SW480 (cell line): ENCODE measurements at regions not wholly inside any gene's neighbourhood (a gene's known extent, or its start where the extent isn't known, plus 50 kb on each side); places are given as distances from the start of the nearest gene placed in this dataset.
"Not testable (repeated sequence)": the region's sequence is repeated elsewhere in the genome, so short reads cannot be mapped to it uniquely, and the experiment has no call there.

Experiments used
- DNase-seq: peaks from one replicate; pipeline ENCODE4 v3.0.0-alpha.2; 2016; ENCODE audit warnings: low spot score

DNA sequence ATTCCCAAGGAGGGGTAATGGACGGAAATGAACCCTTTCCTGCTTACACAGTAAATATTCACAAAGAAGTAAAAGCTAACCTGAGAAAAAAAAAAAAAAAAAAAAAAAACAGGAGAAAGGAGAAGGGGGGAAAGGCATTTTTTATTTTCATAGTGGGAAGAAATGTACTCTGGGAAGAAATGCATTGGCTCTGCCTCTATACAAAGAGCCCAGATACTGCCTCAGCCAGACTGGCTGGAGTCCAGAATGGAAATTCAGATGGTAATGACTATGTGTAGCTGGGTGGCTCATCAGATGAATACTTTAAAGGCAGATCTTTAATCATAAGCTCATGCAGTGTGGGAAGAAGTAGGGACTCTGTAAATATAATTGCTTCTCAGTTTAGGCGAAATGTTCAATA is 124.9 kb upstream of the ZNF608 start:
- no peak for DNase-seq

DNA sequence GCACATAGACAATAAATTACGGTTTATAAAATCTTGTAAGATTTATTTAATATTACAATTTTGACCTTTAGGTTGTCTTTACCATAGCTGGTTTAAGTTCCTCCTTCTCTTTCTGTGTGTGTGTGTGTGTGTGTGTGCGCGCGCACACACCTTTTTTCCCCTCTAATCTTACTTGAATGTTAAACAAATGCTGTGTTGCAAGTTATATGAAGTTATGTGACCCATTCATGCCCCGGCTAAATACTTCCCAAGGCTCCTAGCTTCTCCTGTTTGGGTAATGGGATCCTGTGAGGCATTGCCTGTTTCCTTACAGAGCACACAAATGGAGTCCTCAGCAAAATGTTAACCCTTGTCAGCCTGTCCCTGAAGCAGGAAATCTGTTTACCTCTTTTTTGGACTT is 125.6 kb upstream of the ZNF608 start:
- DNase-seq = no peak

DNA sequence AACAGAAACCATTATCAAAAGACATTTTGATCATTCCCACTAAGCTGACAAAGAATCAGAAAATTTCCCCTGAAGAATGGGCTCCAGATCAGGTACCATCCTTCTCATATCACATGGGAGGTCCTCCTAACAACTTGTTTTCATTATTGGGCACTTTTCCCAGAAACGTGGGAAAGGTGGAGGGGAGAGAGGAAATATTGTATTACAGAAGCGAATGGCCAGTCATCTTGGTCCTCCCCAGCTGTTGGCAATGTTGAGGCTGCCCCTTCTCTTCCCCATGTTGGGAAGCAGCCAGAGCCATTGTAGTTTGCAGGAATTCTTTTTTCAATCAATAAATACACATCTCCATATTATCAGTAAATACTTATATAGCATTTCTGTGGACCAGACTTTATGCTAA is 126.2 kb upstream of the ZNF608 start:
- DNase-seq = no peak

DNA sequence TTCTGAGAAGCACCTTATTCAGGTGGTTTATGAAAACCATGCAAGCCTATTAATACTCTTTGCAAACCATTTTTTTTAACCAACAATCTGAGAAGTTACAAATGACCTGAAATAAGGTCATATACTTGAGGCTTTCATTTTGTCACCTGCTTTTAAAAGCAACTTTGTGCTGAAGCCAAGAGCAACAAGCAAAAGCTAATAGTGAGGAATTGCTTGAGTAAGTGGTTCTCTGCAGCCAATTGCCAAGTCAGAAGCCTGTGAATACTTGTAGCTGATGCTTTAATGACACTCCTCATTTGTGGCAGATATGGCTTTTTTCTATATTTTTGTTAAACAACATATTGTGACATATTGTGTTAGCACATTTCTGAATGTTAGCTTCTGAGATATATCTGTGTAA is 126.7 kb upstream of the ZNF608 start:
- DNase-seq = no peak

DNA sequence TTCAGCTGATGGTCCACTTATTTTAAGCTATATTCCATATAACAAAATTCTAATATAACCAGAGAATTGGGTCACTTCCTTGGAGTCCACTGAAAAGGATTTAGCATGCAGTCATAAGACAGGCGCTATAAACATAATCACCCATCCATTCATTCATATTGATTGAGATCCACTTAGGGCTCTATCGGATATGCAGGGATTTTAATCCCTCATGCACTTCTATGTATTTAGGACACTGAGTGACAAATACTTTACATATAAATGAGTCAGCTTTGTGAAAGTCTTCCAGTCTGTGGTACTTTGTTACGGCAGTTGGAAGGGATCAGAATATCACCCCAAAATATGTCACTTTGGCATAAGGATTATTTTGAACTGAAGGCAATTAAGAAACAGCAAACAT is 127.3 kb upstream of the ZNF608 start:
- no peak for DNase-seq

DNA sequence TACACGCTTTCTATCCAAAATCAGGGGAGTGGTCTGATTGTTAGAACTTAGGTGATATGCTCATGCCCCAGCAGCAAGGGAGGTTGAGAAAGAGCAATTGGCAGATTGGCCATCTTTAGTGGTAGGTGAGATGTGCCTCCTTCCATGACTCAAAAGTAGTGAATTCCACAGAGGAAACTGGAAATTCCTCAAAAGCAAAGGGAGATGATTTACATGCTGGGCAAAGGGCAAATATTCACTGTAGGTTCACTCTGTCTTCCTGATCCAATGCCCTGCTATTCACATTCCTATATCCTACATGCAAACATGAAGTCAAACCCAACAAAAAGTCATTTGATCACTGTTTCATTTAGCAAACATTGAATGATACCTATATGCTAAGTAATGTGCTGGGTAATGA is 130.1 kb upstream of the ZNF608 start:
- DNase-seq = no peak

DNA sequence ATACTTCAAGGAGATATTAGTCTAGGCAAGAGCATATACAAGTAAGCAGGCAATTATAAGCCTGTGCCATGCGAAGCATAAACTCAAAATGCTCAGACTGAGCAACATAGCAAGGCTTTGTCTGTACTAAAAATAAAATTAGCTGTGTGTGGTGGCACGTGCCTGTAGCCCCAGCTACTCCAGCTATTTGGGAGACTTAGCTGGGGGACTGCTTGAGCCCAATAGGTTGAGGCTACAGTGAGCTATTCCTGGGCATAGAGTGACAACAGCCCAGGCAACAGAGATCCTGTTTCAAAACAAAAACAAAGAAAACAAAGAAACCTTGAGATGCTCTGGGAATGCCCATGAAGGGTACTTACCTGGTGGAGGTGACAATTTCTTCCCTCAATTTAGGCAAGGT is 130.5 kb upstream of the ZNF608 start:
- DNase-seq = no peak

DNA sequence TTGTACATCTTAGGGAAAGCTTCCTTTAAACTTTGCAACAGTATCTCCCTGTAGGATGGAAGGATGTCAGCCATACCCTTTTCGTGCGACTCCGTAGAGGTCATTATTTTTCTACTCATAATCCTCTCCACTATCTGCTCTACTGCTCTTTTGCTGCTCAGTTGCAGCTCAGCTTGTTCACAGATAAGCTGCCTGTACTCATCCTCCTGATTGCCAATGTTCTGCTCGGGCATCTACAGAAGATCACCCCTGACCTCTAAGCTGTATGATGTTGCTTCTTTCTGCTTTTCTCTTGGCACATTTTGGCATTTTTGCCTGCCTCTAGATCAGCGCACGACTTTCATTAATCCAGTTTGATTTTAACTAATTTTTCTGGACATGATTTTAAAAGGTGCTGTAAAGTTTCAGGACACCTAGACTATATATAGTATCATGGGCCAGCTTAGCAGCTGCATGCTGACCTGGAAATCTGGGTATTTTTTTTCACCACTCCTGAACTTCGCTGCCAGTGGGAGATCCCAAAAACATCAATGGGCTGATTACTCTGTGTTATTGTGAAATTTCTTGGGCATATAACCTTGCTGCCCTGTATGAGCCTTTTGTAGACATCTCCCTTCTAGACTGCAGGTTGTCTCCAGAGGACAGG is 131.2 kb upstream of the ZNF608 start:
- no peak for DNase-seq

DNA sequence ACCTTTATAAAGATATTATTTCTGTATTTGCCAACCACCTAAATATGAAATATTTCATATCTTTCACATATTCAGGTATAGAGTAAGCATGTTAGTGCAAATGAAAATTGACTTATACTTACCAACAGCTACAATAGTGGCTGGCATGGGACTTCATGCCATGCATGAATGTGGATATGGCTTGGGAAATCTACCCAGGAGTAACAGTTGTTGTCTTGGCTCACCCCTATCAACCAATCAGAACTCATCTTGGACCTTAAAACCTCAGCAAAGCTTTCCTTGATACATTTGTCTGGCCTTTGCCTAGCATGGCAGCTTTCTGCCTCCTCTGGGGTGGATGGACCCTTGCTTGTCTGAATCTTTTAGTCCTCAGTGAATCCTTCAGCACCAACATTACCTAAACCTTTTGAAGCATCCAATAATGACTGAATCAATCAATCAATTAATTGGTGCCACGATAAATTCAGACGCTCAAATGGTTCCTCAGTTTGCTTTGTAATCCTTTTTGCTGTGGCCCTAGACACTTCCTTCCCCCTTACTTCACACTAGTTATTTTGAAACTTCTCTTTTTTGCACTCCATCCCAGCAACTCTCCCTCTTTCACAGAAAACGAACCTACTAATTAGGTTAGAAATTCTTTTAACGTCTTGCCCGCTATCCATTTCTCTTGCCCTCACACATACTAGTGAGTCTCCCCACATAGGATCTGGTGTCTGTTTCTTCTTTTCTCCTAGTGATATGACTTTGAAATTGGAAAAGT is 132.3 kb upstream of the ZNF608 start:
- no peak for DNase-seq

DNA sequence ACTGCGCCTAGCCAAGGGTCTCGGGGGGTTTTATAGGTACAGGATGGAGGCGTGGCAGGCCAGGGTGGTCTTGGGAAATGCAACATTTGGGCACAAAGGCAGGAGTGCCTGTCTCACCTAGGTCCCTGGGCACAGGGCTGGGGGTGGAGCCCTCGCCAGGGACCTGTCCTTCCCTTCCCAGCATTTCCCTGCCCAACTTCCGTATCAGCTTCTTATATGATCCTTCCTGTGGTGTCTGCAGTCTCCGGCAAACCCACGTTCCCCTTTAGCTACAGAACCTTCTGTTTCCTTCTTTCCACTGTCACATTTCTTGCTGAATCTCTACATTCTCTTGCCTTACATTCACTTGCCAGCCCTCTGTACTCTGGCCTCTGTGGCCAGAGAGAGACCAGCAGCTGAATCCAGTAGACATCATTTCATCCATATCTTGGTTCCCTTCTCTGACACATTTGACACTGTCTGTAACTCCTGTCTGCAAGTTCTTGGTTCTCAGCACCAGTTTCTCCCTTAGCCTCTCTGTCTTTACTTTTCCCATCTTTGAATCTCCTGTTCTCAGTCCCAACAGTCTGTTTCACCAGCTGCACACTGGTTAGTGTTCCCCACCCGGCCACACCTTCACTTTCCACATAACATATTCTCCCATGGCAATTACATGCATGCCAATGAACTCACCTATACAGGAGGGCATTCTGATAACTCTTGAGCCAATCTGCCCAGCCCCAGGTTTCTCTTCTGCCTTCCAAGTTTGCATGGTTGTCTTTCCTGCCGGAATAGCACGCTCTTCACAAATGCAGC is 134.7 kb upstream of the ZNF608 start:
- DNase-seq = peak; percentile 35

DNA sequence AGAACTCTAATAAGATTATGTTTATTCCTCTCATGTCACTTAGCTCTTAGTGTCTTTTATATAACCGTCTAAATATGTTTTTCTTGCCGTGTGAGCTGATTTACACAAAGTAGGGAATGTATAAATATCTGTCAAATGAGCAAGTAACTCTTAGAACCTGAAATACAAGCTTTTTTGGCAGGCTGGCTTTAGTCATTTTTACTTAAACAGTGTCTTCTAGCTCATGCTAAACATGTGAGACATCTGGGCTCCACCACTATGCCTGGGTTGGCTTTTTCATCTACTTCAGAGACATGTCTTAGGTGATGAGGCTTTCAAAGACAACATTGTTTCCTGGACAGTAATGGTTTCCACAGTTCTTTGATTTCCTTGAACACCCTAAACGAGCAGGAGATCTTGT is 137.2 kb upstream of the ZNF608 start:
- no peak for DNase-seq

DNA sequence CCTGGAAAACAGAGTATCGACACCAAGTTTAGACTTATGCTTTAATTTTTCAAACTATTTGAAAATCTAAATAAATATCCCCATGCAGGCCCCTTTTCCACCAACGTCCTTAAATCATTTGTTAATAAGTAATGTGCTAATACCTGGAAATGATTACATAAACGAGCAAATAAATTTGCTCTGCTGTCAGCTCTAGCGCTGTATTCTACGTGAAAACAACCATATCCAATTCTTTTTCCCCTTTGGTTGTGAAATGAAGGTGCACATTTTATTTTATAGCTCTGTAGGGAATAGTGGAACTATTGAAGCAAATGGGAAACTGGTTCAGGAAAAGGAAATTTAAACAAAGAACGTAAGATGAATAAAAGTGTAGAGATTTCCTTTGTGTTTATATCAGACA is 137.7 kb upstream of the ZNF608 start:
- no peak for DNase-seq

DNA sequence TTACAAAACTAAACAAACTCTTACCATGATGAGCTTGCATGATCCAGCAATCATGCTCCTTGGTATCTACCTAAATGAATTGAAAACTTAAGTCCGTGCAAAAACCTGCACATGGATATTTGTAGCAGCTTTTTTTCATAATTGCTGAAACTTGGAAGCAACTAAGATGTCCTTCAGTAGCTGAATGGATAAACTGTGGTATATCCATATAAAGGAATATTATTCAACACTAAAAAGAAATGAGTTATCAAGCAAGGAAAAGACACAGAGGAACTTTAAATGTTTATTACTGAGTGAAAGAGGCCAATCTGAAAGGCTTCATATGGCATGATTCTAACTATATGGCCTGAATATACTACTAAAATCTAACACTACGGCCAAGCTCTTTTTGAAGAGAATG is 139.1 kb upstream of the ZNF608 start:
- DNase-seq = no peak

DNA sequence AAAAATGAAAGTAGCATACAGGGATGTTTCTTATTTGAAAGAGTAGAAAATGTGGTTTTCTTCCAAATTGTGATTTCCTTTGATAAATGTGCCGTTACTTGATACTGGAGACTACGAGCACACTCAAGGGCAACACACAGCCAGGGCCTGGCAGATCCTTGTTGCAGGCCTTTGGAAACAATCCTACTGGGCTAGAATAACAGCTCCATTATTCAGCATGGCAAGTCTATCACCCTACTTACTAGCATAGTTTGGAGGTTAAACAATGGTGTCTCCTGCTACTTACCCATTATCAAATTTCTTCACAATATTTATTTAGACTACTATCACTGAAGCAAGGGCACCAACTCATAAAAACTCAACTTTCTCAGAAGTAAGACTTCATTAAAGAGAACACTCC is 140.8 kb upstream of the ZNF608 start:
- no peak for DNase-seq

DNA sequence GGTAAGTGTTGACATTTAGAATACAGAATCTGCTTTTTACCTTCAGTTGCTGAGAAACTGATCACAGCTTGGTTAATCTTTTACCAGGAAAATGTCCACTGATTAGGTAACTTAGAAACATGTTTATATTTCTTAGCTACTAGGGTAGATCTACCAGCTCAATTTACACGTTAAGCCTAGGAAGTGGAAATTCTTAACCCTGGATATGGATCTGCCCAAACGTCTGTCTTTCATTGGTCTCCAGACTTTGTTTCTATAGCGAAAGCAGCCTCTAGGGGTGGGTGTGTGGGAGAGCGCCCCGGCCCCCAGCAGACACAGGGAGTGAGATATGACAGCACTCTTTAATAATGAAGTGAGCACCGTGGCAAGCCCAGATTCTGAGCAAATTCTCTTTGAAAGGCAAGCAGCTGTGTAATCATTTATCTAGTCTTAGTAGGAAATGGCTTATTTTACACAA is 141.6 kb upstream of the ZNF608 start:
- peak; percentile 39 for DNase-seq

DNA sequence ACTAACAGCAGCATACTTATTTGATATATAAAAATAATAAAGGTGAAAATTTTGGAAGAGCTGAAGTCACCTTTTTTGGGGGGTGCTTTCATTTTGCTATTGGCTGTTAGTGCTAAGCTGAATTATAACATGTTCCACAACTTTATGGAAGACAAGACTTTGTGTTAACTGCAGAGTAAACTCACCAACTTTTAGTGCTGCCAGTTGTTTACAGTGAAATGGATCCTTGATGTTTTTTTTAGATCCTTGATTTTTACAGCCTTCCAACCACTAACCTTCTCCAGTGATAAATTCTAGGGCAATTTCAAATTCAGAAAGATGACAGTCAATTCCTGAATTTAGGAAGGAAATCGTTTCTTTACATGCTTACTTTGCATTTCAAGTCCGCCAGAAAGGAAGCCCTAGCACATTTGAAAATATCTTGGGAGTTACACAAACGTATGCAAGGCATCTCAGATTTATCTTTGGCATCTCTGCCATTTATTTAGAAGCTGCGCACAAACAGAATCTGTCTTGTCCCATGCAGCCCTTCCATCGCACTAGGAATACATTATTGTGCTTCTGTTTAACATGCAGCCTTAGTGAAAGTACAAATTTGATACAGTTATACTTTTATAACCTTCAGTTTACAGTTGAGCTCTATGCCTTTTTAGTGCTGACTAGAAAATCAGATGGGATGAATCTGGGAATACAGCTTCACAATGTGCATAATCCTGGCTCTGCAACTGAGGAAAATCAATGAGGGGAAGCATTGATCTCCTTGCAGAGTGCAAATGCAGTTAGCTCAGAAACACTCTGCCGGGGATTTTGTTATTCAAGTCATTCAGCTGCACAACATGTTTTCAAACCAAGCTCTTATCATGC is 142.4 kb upstream of the ZNF608 start:
- no peak for DNase-seq

DNA sequence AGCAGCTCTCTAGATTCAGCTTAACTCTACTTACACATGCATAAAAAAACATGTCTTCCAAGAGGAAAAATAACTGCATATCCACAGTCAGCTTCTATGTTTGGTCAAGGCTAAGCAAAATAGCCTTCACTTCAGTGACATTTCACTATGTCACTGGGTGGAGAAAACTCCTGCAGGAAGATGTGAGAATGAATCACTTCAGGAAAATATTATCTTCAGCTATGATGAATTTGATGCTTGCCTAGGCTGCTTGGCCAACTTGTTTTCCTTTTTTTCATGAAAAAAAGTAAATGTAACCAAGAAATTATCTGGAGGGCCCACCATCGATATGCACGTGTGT is 143.0 kb upstream of the ZNF608 start:
- DNase-seq = no peak

DNA sequence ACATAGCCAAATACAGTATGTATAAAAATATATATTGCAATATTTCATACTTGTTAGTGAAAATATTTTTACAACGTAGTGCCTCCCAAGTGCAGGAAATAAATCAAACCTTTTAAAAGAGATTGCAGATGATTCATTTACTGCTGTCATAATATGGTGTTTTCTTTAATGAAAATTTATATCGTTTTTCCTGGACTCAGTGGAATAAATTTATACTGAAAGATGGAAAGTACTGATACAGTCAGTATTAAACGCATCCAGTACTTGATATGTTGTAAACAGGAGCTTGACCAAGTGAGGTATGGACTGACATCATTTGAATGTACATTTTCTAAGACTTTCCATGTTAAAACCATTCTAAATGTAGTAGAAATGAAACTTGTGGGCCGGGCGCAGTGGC is 143.4 kb upstream of the ZNF608 start:
- no peak for DNase-seq

DNA sequence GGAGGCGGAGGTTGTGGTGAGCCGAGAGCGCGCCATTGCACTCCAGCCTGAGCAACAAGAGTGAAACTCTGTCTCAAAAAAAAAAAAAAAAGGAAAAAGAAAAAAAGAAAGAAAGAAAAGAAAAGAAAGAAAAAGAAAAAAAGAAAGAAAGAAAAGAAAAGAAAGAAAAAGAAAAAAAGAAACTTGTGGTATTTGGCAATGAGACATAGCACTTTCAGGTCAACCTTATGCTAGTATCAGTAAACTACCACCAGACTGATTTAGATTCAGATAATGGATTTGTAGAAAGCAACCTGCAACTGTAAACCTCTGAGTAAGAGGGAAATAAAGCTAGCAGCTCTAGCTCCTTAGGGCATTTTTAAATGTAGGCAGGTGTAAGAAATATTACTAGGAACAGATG is 144.0 kb upstream of the ZNF608 start:
- not testable (repeated sequence) for DNase-seq

DNA sequence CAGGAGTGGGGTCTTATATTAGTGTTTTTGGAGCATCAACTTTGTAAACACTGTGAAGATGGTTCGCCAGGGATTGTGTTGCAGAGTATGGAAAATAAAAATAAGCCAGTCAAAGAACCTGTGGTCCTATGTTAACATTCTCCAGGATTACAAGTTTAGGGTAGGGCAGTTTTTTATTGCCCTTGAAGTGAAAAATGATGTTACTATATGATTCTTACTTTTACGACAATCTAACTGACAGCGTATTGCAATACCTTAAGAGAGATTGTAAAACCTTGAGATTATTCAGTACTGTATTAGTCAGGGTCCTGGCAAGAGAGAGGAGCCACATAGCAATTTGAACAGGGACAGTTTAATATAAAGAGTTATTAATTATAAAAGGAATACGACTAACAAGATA is 144.7 kb upstream of the ZNF608 start:
- no peak for DNase-seq

DNA sequence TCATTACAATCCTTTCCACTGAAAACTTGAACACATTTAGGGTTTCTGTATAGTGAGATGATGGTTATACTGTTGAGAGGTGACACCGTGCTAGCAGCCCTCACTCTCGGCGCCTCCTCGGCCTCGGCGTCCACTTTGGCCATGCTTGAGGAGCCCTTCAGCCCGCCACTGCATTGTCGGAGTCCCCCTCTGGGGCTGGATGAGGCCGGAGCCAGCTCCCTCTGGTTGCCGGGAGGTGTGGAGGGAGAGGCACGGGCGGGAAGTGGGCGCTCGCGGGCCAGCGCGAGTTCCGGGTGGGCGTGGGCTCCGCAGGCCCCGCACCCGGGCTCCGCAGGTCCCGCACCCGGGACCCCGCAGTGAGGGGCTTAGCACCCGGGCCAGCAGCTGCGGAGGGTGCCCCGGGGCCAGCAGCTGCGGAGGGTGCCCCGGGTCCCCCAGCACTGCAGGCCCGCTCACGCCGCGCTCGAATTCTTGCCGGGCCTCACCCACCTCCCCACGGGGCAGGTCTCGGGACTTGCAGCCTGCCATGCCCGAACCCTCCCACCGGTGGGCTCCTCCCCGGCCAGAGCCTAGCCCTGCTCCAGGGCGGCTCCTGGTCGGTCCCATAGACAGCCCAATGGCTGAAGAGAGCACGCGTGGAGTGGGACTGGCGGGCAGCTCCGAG is 145.9 kb upstream of the ZNF608 start:
- no peak for DNase-seq

DNA sequence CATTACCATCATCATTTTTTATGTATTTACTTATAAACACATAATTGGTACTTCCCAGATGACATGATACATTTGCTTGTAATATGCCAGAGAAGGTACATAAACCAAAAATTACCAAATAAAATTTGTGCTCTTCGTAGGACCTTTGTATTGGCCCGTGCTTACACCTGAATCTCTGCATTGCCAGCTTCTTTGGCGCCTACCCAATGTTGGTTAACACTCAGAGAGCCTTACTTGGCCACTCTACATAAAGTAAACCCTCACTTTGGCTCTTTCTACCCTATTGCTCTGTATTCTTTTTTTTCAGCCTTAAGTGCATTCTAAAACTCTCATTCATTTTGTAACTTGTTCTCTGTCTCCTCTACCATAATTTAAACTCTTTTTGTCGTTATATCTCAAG is 148.1 kb upstream of the ZNF608 start:
- DNase-seq = no peak
